Gastroesophageal sphincter (tissue), 3 donors: ENCODE measurements at regions not wholly inside any gene's neighbourhood (a gene's known extent, or its start where the extent isn't known, plus 50 kb on each side); places are given as distances from the start of the nearest gene placed in this dataset.

Source experiments
- CTCF ChIP-seq, 4 experiments: fragments of 200-600 bp in 2 of 4; fragments of 450-650 bp in 2 of 4; sonication (generic) in 1 of 4; IDR thresholded peaks; one replicate each; pipeline ENCODE4 v1.5.1; 2017 to 2019; ENCODE audit warnings: antibody characterized with exemption in 4 of 4, mild to moderate bottlenecking in 2 of 4, moderate library complexity in 2 of 4
- POLR2A ChIP-seq, 2 donors: fragments of 450-650 bp; IDR thresholded peaks; one replicate each; pipeline ENCODE4 v1.6.1; 2017; ENCODE audit warnings: antibody characterized with exemption in 2 of 2, mild to moderate bottlenecking in 2 of 2, moderate library complexity in 1 of 2
- POLR2AphosphoS5 ChIP-seq: sonication (generic); formaldehyde crosslinking; IDR thresholded peaks from one replicate; pipeline ENCODE4 v1.6.1; 2017; ENCODE audit warnings: antibody characterized with exemption

GRCh38 chr16:87222335-87222734 lies 94.9 kb downstream of the C16orf95 start:
- TF ChIP-seq CTCF (IDR thresholded peaks at IDR 0.05) (no peak), POLR2AphosphoS5 (no peak), POLR2A (IDR thresholded peaks at IDR 0.05) (no peak)
